Tibial nerve (tissue), 4 donors: ENCODE measurements at regions not wholly inside any gene's neighbourhood (a gene's known extent, or its start where the extent isn't known, plus 50 kb on each side); places are given as distances from the start of the nearest gene placed in this dataset.

Experiments
- DNase-seq, 2 donors: peaks; one replicate each; pipeline ENCODE4 v3.0.0-alpha.2; 2019; ENCODE audit warnings: low spot score in 2 of 2
- H3K27ac ChIP-seq, 4 donors: fragments of 200-600 bp; sonication (generic) in 3 of 4; one replicate each; pipeline ENCODE4 v1.5.1; 2017 to 2019; ENCODE audit warnings: mild to moderate bottlenecking in 1 of 4
- H3K27me3 ChIP-seq, 2 donors: fragments of 200-600 bp; sonication (generic) in 1 of 2; one replicate each; pipeline versions ENCODE4 v1.5.1 to v1.6.0; 2017 to 2019
- H3K36me3 ChIP-seq, 3 donors: fragments of 200-600 bp; sonication (generic); one replicate each; pipeline ENCODE4 v1.5.1; 2018 to 2019
- H3K4me1 ChIP-seq, 4 donors: fragments of 200-600 bp; sonication (generic) in 3 of 4; one replicate each; pipeline ENCODE4 v1.5.1; 2017 to 2019
- H3K4me3 ChIP-seq, 4 donors: fragments of 200-600 bp; sonication (generic) in 3 of 4; one replicate each; pipeline ENCODE4 v1.5.1; 2017 to 2019; ENCODE audit warnings: mild to moderate bottlenecking in 1 of 4, moderate library complexity in 1 of 4
- H3K9me3 ChIP-seq, 4 donors: fragments of 200-600 bp; sonication (generic) in 3 of 4; one replicate each; pipeline ENCODE4 v1.5.1; 2017 to 2019
- CTCF ChIP-seq, 5 experiments: fragments of 200-600 bp in 3 of 5; fragments of 450-650 bp in 2 of 5; sonication (generic) in 3 of 5; IDR thresholded peaks; one replicate each; pipeline ENCODE4 v1.5.1; 2016 to 2019; ENCODE audit warnings: antibody characterized with exemption in 5 of 5, mild to moderate bottlenecking in 3 of 5, moderate library complexity in 2 of 5
- EP300 ChIP-seq, 2 donors: sonication (generic); formaldehyde crosslinking; IDR thresholded peaks; one replicate each; pipeline ENCODE4 v1.6.1; 2017; ENCODE audit warnings: antibody characterized with exemption in 2 of 2, mild to moderate bottlenecking in 1 of 2
- POLR2A ChIP-seq, 2 donors: fragments of 450-650 bp; IDR thresholded peaks; one replicate each; pipeline ENCODE4 v1.6.1; 2017; ENCODE audit warnings: antibody characterized with exemption in 2 of 2, mild to moderate bottlenecking in 2 of 2, moderate library complexity in 2 of 2
- WGBS, 2 donors: methylation state at CpG; one replicate each; pipeline ENCODE4 v1.1.5; 2018; 5-methylcytosine and 5-hydroxymethylcytosine counted together

- TF ChIP-seq POLR2A (IDR thresholded peaks at IDR 0.05) = no peak
- Histone ChIP-seq H3K4me1 (no peaks in the 10 kb centered on the region), H3K9me3 (no peaks in the 10 kb centered on the region), H3K27me3 (no peaks in the 10 kb centered on the region), H3K4me3 (no peak overlapping the region), H3K27ac (no peak overlapping the region), H3K36me3 (no peaks in the 10 kb centered on the region)
- DNase-seq = no peak
These were observed 128.0 kb upstream of the ADGRL2 start for GRCh38 chr1:81672766-81673165.

DNA sequence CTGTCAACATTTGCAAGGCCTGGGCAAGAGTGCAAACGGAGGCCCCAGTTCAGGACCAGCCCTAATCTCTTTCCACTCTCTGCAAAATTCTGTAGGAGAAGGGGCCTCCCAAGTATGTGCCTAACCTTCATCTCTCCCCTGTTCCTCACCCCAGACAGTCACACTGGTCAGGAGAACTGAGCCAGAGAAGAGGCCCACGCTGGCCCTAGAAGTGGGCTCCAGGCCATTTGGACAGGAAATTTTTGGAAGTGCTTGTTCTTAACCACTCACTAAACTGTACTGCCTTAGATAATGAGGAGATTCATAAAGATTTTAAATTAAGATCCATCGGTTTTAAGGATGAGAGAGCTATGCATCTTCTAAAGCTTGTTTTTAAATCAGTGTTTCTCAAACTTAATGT is 129.7 kb upstream of the ADGRL2 start:
- WGBS, 2 donors = 57 to 63% methylated on average over 3 of the region's 3 CpGs
- Histone ChIP-seq H3K27me3 (no peaks in the 10 kb centered on the region), H3K36me3 (no peaks in the 10 kb centered on the region), H3K27ac (no peak overlapping the region), H3K4me3 (no peak overlapping the region), H3K4me1 (no peaks in the 10 kb centered on the region), H3K9me3 (no peaks in the 10 kb centered on the region)
- DNase-seq = no peak
- TF ChIP-seq EP300 (IDR thresholded peaks at IDR 0.05) (no peak), CTCF (IDR thresholded peaks at IDR 0.05) (no peak), POLR2A (IDR thresholded peaks at IDR 0.05) (no peak)

DNA sequence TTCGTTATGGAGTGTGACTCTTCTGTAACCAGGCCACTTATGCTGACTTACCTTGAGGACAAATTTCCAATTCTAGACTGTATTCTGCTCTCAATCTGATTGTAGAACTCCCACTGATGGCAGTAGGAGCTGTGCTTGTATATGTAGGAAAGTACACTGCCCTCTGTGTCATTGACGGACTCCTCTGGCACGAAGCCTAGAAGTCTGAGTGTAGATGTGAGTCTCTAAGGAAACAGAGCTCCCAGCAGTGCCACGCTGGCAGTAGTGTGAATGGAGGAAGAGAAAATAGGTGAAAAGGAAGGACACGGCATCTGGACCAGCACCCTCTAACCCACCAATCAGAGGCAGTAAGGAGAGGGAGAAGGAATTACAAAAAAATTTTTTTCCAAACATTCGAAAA is 130.4 kb upstream of the ADGRL2 start:
- H3K4me3 ChIP-seq = no peak overlapping the region
- peak; percentile 19 to 41 for DNase-seq
- no peaks in the 10 kb centered on the region for H3K27me3 ChIP-seq
- 28 to 37% methylated on average over 6 of the region's 6 CpGs for WGBS, 2 donors
- no peaks in the 10 kb centered on the region for H3K36me3 ChIP-seq
- H3K27ac ChIP-seq = no peak overlapping the region
- H3K9me3 ChIP-seq = no peaks in the 10 kb centered on the region
- H3K4me1 ChIP-seq = no peaks in the 10 kb centered on the region
- TF ChIP-seq CTCF (IDR thresholded peaks at IDR 0.05) (no peak), POLR2A (IDR thresholded peaks at IDR 0.05) (no peak), EP300 (IDR thresholded peaks at IDR 0.05) (no peak)

DNA sequence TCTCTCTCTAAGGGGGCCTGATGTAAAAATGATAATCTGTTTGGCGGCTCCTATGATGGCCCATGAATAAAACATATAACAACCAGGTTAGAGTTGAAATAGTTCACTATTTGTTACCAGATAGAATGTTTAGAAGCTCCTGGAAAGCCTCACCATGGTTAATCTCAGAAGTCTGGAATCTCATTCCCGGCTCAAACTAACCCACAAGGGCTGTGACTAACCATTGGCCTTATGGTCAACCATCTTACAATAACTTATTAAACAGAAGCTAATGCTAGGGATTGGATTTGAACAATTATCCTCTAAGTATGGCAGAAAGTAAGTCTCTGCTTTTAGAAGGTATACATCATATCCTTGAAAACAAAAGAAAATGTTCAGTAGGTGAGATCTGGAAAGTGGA is 134.1 kb upstream of the ADGRL2 start:
- H3K4me1 ChIP-seq = no peaks in the 10 kb centered on the region
- DNase-seq = no peak
- H3K36me3 ChIP-seq = no peaks in the 10 kb centered on the region
- H3K4me3 ChIP-seq = no peak overlapping the region
- no peak overlapping the region for H3K27ac ChIP-seq
- H3K9me3 ChIP-seq = no peaks in the 10 kb centered on the region
- WGBS, 2 donors = 94 to 96% methylated on average over 2 of the region's 2 CpGs
- H3K27me3 ChIP-seq = no peaks in the 10 kb centered on the region
- no peak for TF ChIP-seq CTCF (IDR thresholded peaks at IDR 0.05)

GRCh38 chr1:81664341-81664740 is 136.4 kb upstream of the ADGRL2 start:
- TF ChIP-seq POLR2A (IDR thresholded peaks at IDR 0.05) (no peak), CTCF (IDR thresholded peaks at IDR 0.05) (no peak), EP300 (IDR thresholded peaks at IDR 0.05) (no peak)
- 22 to 29% methylated on average over 1 of the region's 1 CpG for WGBS, 2 donors
- no peaks in the 10 kb centered on the region for H3K4me1 ChIP-seq
- H3K27ac ChIP-seq = no peak overlapping the region
- H3K36me3 ChIP-seq = no peaks in the 10 kb centered on the region
- no peak for DNase-seq
- no peak overlapping the region for H3K4me3 ChIP-seq
- no peaks in the 10 kb centered on the region for H3K9me3 ChIP-seq
- H3K27me3 ChIP-seq = no peaks in the 10 kb centered on the region

GRCh38 chr1:81662913-81663526 is 137.7 kb upstream of the ADGRL2 start:
- Histone ChIP-seq H3K4me3 (no peak overlapping the region), H3K27me3 (no peaks in the 10 kb centered on the region), H3K4me1 (no peaks in the 10 kb centered on the region), H3K9me3 (no peaks in the 10 kb centered on the region), H3K27ac (no peak overlapping the region), H3K36me3 (no peaks in the 10 kb centered on the region)
- no peak for DNase-seq
- 83% methylated on average over 8 of the region's 8 CpGs for WGBS, 2 donors
- TF ChIP-seq POLR2A (IDR thresholded peaks at IDR 0.05) (no peak), EP300 (IDR thresholded peaks at IDR 0.05) (no peak), CTCF (IDR thresholded peaks at IDR 0.05) (no peak)
